Activated CD4-positive, alpha-beta T cell treated with anti-CD3 and anti-CD28 coated beads, Interleukin-2, Interleukin-6, amounts not matched to agents 100 ng/mL and 50 ng/mL, durations not matched to agents 16 hours and 8 hours (primary cell): ENCODE measurements at regions not wholly inside any gene's neighbourhood (a gene's known extent, or its start where the extent isn't known, plus 50 kb on each side); places are given as distances from the start of the nearest gene placed in this dataset.
"Not testable (repeated sequence)": the region's sequence is repeated elsewhere in the genome, so short reads cannot be mapped to it uniquely, and the experiment has no call there.

Source experiments
- DNase-seq: peaks from one replicate; pipeline ENCODE4 v3.0.0-alpha.2; 2020

- DNase-seq: no peak
Measured at GRCh38 chr4:188754372-188755002, 615.2 kb downstream of the TRIML1 start.

- DNase-seq: no peak
Measured at GRCh38 chr4:188767496-188767895, 628.3 kb downstream of the TRIML1 start.

- DNase-seq: no peak
Measured at GRCh38 chr4:188778905-188779304, 639.7 kb downstream of the TRIML1 start.

GRCh38 chr4:188779581-188779980 lies 640.3 kb downstream of the TRIML1 start:
- no peak for DNase-seq

- no peak for DNase-seq
Measured at GRCh38 chr4:188780028-188780427, 640.8 kb downstream of the TRIML1 start.

GRCh38 chr4:188780686-188781085 lies 641.4 kb downstream of the TRIML1 start:
- no peak for DNase-seq

- no peak for DNase-seq
Measured at GRCh38 chr4:188781655-188782054, 642.4 kb downstream of the TRIML1 start.

GRCh38 chr4:188783175-188783574 lies 643.9 kb downstream of the TRIML1 start:
- no peak for DNase-seq

GRCh38 chr4:188783606-188784160 lies 644.4 kb downstream of the TRIML1 start:
- DNase-seq: no peak

GRCh38 chr4:188796600-188796999 lies 657.4 kb downstream of the TRIML1 start:
- DNase-seq: not testable (repeated sequence)

- not testable (repeated sequence) for DNase-seq
Measured at GRCh38 chr4:188797011-188797410, 657.8 kb downstream of the TRIML1 start.

GRCh38 chr4:188804861-188805260 lies 665.6 kb downstream of the TRIML1 start:
- DNase-seq: no peak

- DNase-seq: no peak
Measured at GRCh38 chr4:188811121-188811520, 671.9 kb downstream of the TRIML1 start.

- DNase-seq: no peak
Measured at GRCh38 chr4:188812644-188813043, 673.4 kb downstream of the TRIML1 start.

- no peak for DNase-seq
Measured at GRCh38 chr4:188818300-188818699, 679.1 kb downstream of the TRIML1 start.

GRCh38 chr4:188819233-188819632 lies 680.0 kb downstream of the TRIML1 start:
- no peak for DNase-seq

- no peak for DNase-seq
Measured at GRCh38 chr4:188821500-188821899, 682.3 kb downstream of the TRIML1 start.

GRCh38 chr4:188822698-188823097 lies 683.5 kb downstream of the TRIML1 start:
- DNase-seq: no peak

GRCh38 chr4:188824553-188824952 lies 685.3 kb downstream of the TRIML1 start:
- no peak for DNase-seq

- DNase-seq: no peak
Measured at GRCh38 chr4:188826393-188826792, 687.2 kb downstream of the TRIML1 start.

GRCh38 chr4:188839704-188840103 lies 700.5 kb downstream of the TRIML1 start:
- no peak for DNase-seq

- DNase-seq: no peak
Measured at GRCh38 chr4:188841523-188841922, 702.3 kb downstream of the TRIML1 start.

- no peak for DNase-seq
Measured at GRCh38 chr4:188854436-188854835, 715.2 kb downstream of the TRIML1 start.

- no peak for DNase-seq
Measured at GRCh38 chr4:188858696-188859095, 719.5 kb downstream of the TRIML1 start.

- no peak for DNase-seq
Measured at GRCh38 chr4:188864741-188865140, 725.5 kb downstream of the TRIML1 start.
